ENCODE measurements at regions not wholly inside any gene's neighbourhood (a gene's known extent, or its start where the extent isn't known, plus 50 kb on each side); places are given as distances from the start of the nearest gene placed in this dataset.

DNA sequence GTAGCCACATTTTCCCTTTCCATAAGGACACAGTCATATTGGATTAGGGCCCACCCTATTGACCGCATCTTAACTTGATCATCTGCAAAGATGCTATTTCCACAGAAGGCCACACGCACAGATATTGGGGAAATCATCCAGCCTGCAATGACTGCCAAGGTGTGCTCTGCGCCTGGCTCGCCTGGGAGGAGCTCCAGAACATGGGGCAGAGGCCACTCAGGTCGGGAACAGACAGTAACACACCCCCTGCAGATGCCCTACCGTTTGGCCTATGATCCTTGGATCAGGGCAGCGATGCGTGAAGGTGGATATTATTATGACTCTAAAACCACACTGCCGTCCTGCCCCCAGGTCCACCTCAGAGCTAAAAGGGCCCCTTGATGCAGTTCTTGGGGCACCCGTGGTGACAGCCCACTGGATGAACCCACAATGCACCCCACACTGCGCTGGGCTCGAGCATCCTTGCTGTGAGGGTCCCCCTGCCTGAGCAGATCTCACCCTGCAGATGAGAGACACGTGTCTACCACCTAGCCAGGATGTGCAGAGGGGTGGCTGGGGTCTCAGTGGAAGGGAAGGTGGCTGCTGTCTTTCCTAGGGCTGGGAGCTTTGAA, 72.9 kb upstream of the ZNF516 start:
- no peak overlapping the region for H3K4me3 ChIP-seq (ENCODE audit: extremely low read depth in 1 of 4, insufficient read depth in 2 of 4, low read depth in 3 of 4, low read length in 4 of 4)

More for the DNA sequence above, 72.9 kb upstream of the ZNF516 start:
- FAIRE-seq (no peak), DNase-seq (ENCODE audit: low read depth in 1 of 2, low spot score in 2 of 2) (no peak)
- no peak overlapping the region for H3K4me2 ChIP-seq (ENCODE audit: insufficient read depth in 1 of 2, low read depth in 2 of 2, low read length in 2 of 2)
- H4K20me1 ChIP-seq (replicated peaks in 1 of 2; ENCODE audit: control insufficient read depth in 1 of 2, insufficient read depth in 2 of 2, low read length in 2 of 2), result no peaks in the 10 kb centered on the region
- no peak overlapping the region for H2BK12ac ChIP-seq (ENCODE audit: low read depth, low read length)
- ChIA-PET CTCF (ENCODE audit: partially characterized antibody) (interaction anchor here (0.6 to 1.4 kb wide), 3 partner anchors 46 to 349 kb away, joined by 3 read pairs; no protein-coding TSS in a partner anchor), POLR2A (ENCODE audit: partially characterized antibody) (interaction anchor here (0.6 kb wide), 1 partner anchor 26 kb away, joined by 3 read pairs; no protein-coding TSS in a partner anchor)
- no peak overlapping the region for H2BK15ac ChIP-seq (ENCODE audit: low read length)
- no peaks in the 10 kb centered on the region for H3K79me1 ChIP-seq (ENCODE audit: low read depth, low read length)
- whole genome bisulfite sequencing, 2 experiments (ENCODE audit: extremely low coverage in 1 of 2, insufficient coverage in 1 of 2, insufficient read length in 1 of 2, insufficient replicate concordance in 2 of 2, low coverage in 1 of 2, low lambda C conversion rate in 2 of 2, missing lambda C conversion rate in 1 of 2), result 86% methylated on average over 13 of the region's 13 CpGs; no CpG with 5 or more reads in 1 of the 2 experiments
- H4K91ac ChIP-seq (replicated peaks; ENCODE audit: insufficient read length, low read length), result no peak overlapping the region
- no peak overlapping the region for H4K8ac ChIP-seq (ENCODE audit: extremely low read depth, insufficient read depth, low read length)
- no peak overlapping the region for H3K23ac ChIP-seq (ENCODE audit: insufficient read length)
- H3K4me1 ChIP-seq (replicated peaks in 1 of 4; ENCODE audit: control insufficient read depth in 3 of 4, insufficient read depth in 4 of 4, low read length in 3 of 4), result peaks cover 0 to 5% (median 3%) of the 10 kb centered on the region in 4 experiments; a peak in 4 of 7 replicates
- no peak overlapping the region for H2BK20ac ChIP-seq (ENCODE audit: low read length)
- no peak overlapping the region for H3K27ac ChIP-seq (ENCODE audit: low read depth, low read length)
- H2BK120ac ChIP-seq (replicated peaks; ENCODE audit: low read depth, low read length), result no peak overlapping the region
- no peak overlapping the region for H4K5ac ChIP-seq (ENCODE audit: insufficient read length, low read depth, low read length)
- H3K27me3 ChIP-seq (replicated peaks in 1 of 4; ENCODE audit: control insufficient read depth in 3 of 4, extremely low read depth in 1 of 4, insufficient read depth in 3 of 4, low read length in 3 of 4), result no peaks in the 10 kb centered on the region
- H3K36me3 ChIP-seq (ENCODE audit: control insufficient read depth in 2 of 4, insufficient read depth in 4 of 4, low read length in 3 of 4), result no peaks in the 10 kb centered on the region
- no peak overlapping the region for H3K9ac ChIP-seq (replicated peaks in 1 of 4; ENCODE audit: extremely low read depth in 1 of 4, low read depth in 3 of 4, low read length in 3 of 4)
- no peaks in the 10 kb centered on the region for H3K79me2 ChIP-seq (ENCODE audit: control insufficient read depth in 1 of 2, insufficient read depth in 2 of 2, low read length in 2 of 2)
- no peaks in the 10 kb centered on the region for H3K9me3 ChIP-seq (ENCODE audit: insufficient read depth in 2 of 2, low read depth in 1 of 2, low read length in 1 of 2)
- no peak overlapping the region for H2AFZ ChIP-seq (ENCODE audit: low read length)
- H3K56ac ChIP-seq (replicated peaks; ENCODE audit: insufficient read length, low read depth, low read length), result no peak overlapping the region
- H3K4ac ChIP-seq (replicated peaks; ENCODE audit: insufficient read length, low read depth, low read length), result no peak overlapping the region
- no peak overlapping the region for H3K18ac ChIP-seq (ENCODE audit: extremely low read depth, low read length)
- no peak overlapping the region for H2AK5ac ChIP-seq (ENCODE audit: low read depth, low read length)
- H3K14ac ChIP-seq (ENCODE audit: insufficient read length), result no peak overlapping the region
- no peaks in the 10 kb centered on the region for H3K23me2 ChIP-seq (ENCODE audit: low read depth, low read length)
- H2BK5ac ChIP-seq (ENCODE audit: low read depth, low read length), result no peak overlapping the region

Measured in H1 (cell line).